Subcutaneous abdominal adipose tissue (tissue), 5 donors: ENCODE measurements at regions not wholly inside any gene's neighbourhood (a gene's known extent, or its start where the extent isn't known, plus 50 kb on each side); places are given as distances from the start of the nearest gene placed in this dataset.
"Not testable (repeated sequence)": the region's sequence is repeated elsewhere in the genome, so short reads cannot be mapped to it uniquely, and the experiment has no call there.

Experiments used
- H3K27ac ChIP-seq: one replicate; pipeline ENCODE4 v1.7.0; 2013; ENCODE audit warnings: low read depth, mild to moderate bottlenecking, inconsistent platforms, low read length, moderate library complexity
- H3K27me3 ChIP-seq, 5 donors: one replicate each; pipeline ENCODE4 v1.7.0; 2013; ENCODE audit warnings: low read length in 5 of 5, inconsistent platforms in 1 of 5; ENCODE audit not compliant: control insufficient read depth in 5 of 5, insufficient read depth in 4 of 5
- H3K36me3 ChIP-seq, 5 donors: one replicate each; pipeline ENCODE4 v1.7.0; 2013; ENCODE audit warnings: low read length in 5 of 5; ENCODE audit not compliant: control insufficient read depth in 5 of 5, insufficient read depth in 5 of 5
- H3K4me1 ChIP-seq, 5 donors: one replicate each; pipeline ENCODE4 v1.7.0; 2013; ENCODE audit warnings: low read length in 5 of 5, mild to moderate bottlenecking in 3 of 5, moderate library complexity in 1 of 5; ENCODE audit not compliant: control insufficient read depth in 5 of 5, insufficient read depth in 5 of 5
- H3K4me3 ChIP-seq, 5 donors: one replicate each; pipeline ENCODE4 v1.7.0; 2013; ENCODE audit warnings: low read length in 5 of 5, low read depth in 1 of 5
- H3K9ac ChIP-seq, 5 donors: one replicate each; pipeline ENCODE4 v1.7.0; 2013; ENCODE audit warnings: low read length in 5 of 5, mild to moderate bottlenecking in 4 of 5, moderate library complexity in 3 of 5
- H3K9me3 ChIP-seq, 5 donors: one replicate each; pipeline ENCODE4 v1.7.0; 2013; ENCODE audit warnings: low read length in 5 of 5; ENCODE audit not compliant: control insufficient read depth in 5 of 5
- donor health status: healthy.
- donor health status: healthy.
- donor health status: healthy.
- donor health status: healthy.
- donor health status: healthy.

DNA sequence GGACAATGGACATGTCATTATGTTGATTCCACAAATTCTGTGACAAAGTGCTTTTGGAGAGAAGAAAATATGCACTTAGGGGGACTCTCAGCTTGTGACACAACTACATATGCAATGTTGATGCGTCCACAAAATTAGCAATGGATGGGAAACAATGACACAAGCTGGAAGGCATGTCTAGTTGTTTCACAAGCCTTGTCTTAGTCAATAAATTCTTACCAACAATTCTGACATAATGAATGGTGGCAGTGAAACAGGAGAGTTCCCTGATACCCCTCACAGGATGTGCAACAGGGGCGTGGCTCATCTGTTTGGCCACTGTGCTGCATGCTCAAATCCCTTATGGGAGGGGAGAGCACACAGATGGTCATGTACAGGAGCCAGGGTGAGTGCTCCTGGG lies 347.2 kb upstream of the DLGAP1 start:
- H3K27ac ChIP-seq = no peak overlapping the region
- H3K27me3 ChIP-seq = no peaks in the 10 kb centered on the region
- H3K4me3 ChIP-seq = no peak overlapping the region
- peaks cover 0 to 28% (median 16%) of the 10 kb centered on the region in 5 donors for H3K9me3 ChIP-seq
- no peaks in the 10 kb centered on the region for H3K36me3 ChIP-seq
- H3K9ac ChIP-seq = no peak overlapping the region
- H3K4me1 ChIP-seq = no peaks in the 10 kb centered on the region

DNA sequence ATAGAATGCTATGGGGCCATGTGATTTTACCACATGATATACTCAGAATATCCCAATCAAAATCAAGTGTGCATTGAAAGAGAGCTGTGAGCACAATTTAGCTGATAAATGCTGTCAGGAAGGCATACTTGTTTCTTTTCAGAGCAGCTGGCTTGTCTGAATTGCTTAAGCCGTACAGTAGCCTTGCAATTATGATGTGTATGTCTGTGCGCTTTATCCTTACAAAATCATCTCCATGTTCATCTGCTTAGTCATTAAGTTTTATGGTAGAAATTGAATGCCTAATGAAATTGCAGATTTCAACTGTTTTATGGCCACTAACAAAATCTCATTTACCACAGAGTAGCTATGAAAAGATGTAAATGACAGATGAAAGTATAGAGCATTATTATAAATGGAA lies 346.0 kb upstream of the DLGAP1 start:
- Histone ChIP-seq H3K9me3 (peaks cover 0 to 25% (median 16%) of the 10 kb centered on the region in 5 donors), H3K27ac (no peak overlapping the region), H3K4me1 (no peaks in the 10 kb centered on the region), H3K27me3 (no peaks in the 10 kb centered on the region), H3K36me3 (no peaks in the 10 kb centered on the region), H3K4me3 (no peak overlapping the region), H3K9ac (no peak overlapping the region)

DNA sequence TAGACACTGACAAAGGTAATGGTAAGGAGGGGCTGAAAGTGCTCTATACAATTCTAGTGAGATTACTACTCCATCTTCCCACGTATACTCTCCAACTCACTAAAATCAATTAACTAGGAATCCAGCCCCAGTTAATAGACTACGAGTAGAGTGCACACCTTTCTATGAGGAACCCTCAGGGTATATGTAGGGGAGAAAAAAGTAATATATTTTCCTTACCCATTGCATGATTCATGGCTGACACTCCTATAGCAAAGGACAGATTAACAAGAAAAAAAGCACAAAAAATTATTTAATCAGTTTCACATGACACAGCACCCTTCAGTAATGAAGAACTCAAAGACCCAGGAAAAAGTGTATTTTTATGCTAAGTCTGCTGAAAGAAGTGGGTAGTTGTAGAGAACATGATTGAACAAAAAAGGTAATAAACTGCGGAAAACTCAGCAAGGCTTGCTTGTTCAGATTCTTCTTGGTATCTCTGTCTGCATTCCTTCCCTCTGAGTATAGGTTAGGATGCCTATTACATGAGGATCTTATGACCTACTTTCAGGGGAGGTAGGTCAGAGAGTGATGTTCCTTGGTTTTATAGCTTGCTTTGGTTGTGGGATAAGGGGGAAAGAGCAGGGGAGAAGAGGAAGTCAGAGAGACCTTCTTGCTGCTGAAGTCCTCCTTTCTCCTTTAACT lies 342.0 kb upstream of the DLGAP1 start:
- Histone ChIP-seq H3K27ac (no peak overlapping the region), H3K4me3 (no peak overlapping the region), H3K27me3 (no peaks in the 10 kb centered on the region), H3K4me1 (no peaks in the 10 kb centered on the region), H3K9me3 (peaks cover 0 to 15% (median 5%) of the 10 kb centered on the region in 5 donors), H3K9ac (no peak overlapping the region), H3K36me3 (no peaks in the 10 kb centered on the region)

DNA sequence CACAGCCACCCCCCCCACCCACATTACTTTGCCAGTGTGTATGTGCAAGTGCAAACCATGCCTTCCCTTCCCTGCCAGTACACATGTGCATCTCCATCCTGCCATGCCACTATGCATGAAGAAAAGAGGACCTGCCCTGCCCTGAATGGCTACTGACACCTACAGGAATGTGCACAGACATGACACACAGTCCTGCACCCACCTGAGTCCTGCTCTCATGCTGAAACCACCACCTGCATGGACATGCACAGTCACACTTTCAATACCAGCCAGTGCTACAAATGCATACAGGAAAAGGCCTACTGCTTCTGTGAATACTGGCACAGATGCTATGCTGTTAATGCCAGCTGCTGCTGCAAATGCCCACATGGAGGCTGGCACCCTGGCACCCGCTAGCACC lies 334.4 kb upstream of the DLGAP1 start:
- H3K9me3 ChIP-seq = peaks cover 0 to 10% (median 5%) of the 10 kb centered on the region in 5 donors
- no peak overlapping the region for H3K4me3 ChIP-seq

DNA sequence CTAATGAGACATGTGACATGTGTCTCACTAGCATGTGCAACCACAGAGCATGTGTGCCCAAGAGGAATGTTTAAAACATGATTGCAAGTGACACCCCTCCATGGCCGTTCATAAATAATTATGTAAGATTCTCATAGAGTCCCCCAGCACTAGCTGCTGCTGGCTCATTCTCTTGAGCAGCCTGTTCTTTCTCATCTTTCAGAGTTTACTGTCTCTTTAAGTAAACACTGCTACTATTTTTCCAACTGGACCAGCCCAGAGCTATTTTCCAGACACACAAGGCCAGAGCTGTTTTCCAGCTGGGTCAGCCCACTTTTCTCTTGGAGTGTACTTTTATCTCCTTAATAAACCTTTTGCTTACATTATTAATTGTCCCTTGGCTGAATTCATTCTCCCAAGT lies 326.8 kb upstream of the DLGAP1 start:
- Histone ChIP-seq H3K4me1 (no peaks in the 10 kb centered on the region), H3K4me3 (no peak overlapping the region), H3K9ac (no peak overlapping the region), H3K27me3 (peaks cover 0 to 2% (median 0%) of the 10 kb centered on the region in 5 donors), H3K27ac (no peak overlapping the region), H3K36me3 (no peaks in the 10 kb centered on the region), H3K9me3 (peaks cover 0 to 4% (median 0%) of the 10 kb centered on the region in 5 donors)

More for the DNA sequence above, 334.4 kb upstream of the DLGAP1 start:
- Histone ChIP-seq H3K27me3 (no peaks in the 10 kb centered on the region), H3K9ac (no peak overlapping the region), H3K36me3 (no peaks in the 10 kb centered on the region), H3K27ac (no peak overlapping the region), H3K4me1 (no peaks in the 10 kb centered on the region)

DNA sequence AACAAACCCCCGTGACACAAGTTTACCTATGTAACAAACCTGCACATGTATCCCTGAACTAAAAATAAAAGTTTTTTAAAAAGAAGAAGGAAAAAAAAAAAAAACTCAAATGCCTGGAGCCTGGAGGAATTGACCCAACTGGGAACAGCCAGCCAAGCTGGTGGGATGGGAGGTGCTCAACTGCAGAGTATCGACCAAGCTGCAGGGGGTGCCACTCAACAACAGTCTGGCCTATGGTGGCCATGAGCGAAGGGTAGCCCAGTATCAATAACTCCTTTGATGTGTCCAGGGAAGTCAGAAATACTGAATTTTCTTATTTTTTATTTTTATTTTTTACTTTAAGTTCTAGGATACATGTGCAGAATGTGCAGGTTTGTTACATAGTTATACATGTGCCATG lies 310.3 kb upstream of the DLGAP1 start:
- H3K9me3 ChIP-seq = peaks cover 0 to 5% (median 0%) of the 10 kb centered on the region in 5 donors
- H3K9ac ChIP-seq = no peak overlapping the region
- no peak overlapping the region for H3K4me3 ChIP-seq
- no peaks in the 10 kb centered on the region for H3K36me3 ChIP-seq
- H3K27me3 ChIP-seq = no peaks in the 10 kb centered on the region
- H3K27ac ChIP-seq = no peak overlapping the region
- H3K4me1 ChIP-seq = no peaks in the 10 kb centered on the region

DNA sequence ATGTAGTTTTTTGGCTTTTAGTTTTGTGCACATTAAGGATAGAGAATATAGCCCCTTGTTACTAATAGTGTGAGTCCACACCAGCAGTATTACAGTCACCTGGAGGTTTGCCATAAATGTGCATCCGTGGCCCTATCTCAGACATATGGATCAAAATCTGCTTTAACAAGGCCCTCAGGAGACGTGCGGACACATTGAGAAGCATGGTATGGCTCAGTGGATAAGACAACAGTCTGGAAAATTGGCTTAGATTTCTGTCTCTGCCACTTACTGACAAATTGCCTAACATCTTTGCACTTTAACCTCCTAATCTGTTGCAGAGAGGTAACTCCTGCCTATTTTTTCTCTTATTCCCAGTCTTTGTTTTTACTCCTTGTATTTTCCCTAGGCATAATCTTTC lies 307.2 kb upstream of the DLGAP1 start:
- Histone ChIP-seq H3K4me1 (no peaks in the 10 kb centered on the region), H3K27ac (no peak overlapping the region), H3K27me3 (no peaks in the 10 kb centered on the region), H3K4me3 (no peak overlapping the region), H3K9ac (no peak overlapping the region), H3K36me3 (no peaks in the 10 kb centered on the region), H3K9me3 (peaks cover 0 to 3% (median 0%) of the 10 kb centered on the region in 5 donors)

DNA sequence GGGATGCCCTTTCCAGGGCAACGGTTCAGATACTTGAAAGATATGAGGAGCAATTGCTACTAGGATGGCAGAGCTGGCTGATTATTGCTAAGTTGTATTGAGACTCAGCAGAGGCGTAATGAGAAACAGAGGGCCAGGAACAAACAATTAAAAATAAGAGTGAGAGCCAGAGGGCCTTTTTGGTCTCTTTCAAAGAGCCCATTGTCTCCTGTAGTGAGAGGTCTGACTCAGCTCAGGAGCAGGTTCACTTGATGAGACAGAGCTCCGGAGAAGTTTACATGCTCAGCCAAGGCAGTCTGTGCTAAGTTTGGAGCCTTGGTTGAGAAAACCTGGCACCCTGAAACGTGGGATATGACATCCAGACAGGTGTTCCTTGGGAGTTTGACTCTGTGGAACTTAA lies 303.9 kb upstream of the DLGAP1 start:
- peaks cover 0 to 3% (median 0%) of the 10 kb centered on the region in 5 donors for H3K9me3 ChIP-seq
- H3K36me3 ChIP-seq = no peaks in the 10 kb centered on the region
- H3K27ac ChIP-seq = no peak overlapping the region
- H3K4me1 ChIP-seq = no peaks in the 10 kb centered on the region
- no peak overlapping the region for H3K4me3 ChIP-seq
- no peaks in the 10 kb centered on the region for H3K27me3 ChIP-seq
- H3K9ac ChIP-seq = no peak overlapping the region

DNA sequence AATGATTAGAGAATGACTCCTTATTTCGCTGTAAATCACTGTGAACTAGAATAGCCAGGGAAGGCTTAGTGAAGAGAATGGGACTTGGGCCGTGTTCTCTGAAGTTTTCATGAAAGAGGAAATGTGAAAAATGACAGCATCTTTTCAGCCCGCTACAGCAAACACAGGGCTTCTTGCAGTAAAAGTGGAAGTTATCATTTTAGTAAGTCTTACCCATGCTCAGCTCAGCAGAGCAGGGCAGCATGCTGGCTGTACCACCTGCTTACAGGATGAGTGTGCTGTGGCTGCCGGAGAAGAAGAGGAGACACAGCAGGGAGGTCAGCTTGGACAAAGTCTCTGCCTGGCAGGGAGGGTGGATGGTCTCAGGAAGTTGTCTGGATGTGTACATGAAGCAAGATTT lies 300.7 kb upstream of the DLGAP1 start:
- H3K4me1 ChIP-seq = no peaks in the 10 kb centered on the region
- no peak overlapping the region for H3K27ac ChIP-seq
- H3K27me3 ChIP-seq = no peaks in the 10 kb centered on the region
- H3K36me3 ChIP-seq = no peaks in the 10 kb centered on the region
- no peak overlapping the region for H3K4me3 ChIP-seq
- H3K9me3 ChIP-seq = peaks cover 0 to 5% (median 3%) of the 10 kb centered on the region in 5 donors
- H3K9ac ChIP-seq = no peak overlapping the region

DNA sequence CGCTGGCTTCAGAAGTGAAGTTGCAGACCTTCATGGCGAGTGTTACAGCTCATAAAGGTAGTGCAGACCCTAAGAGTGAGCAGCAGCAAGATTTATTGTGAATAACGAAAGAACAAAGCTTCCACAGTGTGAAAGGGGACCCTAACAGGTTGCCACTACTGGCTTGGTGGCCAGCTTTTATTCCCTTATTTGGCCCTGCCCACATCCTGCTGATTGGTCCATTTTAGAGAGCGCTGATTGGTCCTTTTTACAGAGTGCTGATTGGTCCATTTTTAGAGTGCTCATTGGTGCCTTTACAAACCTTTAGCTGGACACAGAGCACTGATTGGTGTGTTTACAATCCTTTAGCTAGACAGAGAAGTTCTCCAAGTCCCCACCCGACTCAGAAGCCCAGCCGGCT lies 298.0 kb upstream of the DLGAP1 start:
- not testable (repeated sequence) for H3K27me3 ChIP-seq, H3K4me3 ChIP-seq, H3K4me1 ChIP-seq, H3K27ac ChIP-seq, H3K9me3 ChIP-seq, H3K9ac ChIP-seq, H3K36me3 ChIP-seq
